ACHN (cell line): ENCODE measurements at regions not wholly inside any gene's neighbourhood (a gene's known extent, or its start where the extent isn't known, plus 50 kb on each side); places are given as distances from the start of the nearest gene placed in this dataset.
"Not testable (repeated sequence)": the region's sequence is repeated elsewhere in the genome, so short reads cannot be mapped to it uniquely, and the experiment has no call there.

Source experiments
- DNase-seq: peaks from one replicate; pipeline ENCODE4 v3.0.0-alpha.2; 2015
- in situ Hi-C: cut with HindIII; loops from 2 replicates; pipeline ENCODE4 v1.10.0; 2017; ENCODE audit warnings: low sequenced_read_pairs, low pct_ligation_motif_present, low pct_unique_long_range_greater_than_20kb

DNA sequence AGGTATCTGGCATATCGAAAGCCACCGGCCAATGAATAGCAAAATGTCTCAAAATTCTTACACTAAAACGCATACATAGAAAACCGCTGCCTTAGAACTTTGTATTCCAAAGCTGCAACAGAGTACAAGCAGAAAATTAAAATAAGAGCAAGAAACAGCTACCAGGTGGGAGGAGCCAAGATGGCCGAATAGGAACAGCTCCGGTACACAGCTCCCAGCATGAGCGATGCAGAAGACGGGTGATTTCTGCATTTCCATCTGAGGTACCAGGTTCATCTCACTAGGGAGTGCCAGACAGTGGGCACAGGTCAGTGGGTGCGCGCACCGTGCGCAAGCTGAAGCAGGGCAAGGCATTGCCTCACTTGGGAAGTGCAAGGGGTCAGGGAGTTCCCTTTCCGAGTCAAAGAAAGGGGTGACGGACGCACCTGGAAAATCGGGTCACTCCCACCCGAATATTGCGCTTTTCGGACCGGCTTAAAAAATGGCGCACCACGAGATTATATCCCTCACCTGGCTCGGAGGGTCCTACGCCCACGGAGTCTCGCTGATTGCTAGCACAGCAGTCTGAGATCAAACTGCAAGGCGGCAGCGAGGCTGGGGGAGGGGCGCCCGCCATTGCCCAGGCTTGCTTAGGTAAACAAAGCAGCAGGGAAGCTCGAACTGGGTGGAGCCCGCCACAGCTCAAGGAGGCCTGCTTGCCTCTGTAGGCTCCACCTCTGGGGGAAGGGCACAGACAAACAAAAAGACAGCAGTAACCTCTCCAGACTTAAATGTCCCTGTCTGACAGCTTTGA is 367.2 kb upstream of the ATP11B start:
- DNase-seq, in situ Hi-C loops: not testable (repeated sequence)

DNA sequence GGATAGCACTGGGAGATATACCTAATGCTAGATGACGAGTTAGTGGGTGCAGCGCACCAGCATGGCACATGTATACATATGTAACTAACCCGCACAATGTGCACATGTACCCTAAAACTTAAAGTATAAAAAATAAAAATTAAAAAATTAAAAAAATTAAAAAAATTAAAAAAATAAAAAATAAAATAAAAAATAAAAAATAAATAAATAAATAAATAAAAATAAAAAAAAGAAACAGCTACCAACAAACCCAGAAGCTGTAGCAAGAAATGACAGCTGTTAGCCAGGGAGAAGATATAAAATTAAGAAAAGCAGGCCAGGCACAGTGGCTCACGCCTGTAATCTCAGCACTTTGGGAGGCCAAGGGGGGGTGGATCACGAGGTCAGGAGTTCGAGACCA is 361.3 kb upstream of the ATP11B start:
- DNase-seq, in situ Hi-C loops: not testable (repeated sequence)

DNA sequence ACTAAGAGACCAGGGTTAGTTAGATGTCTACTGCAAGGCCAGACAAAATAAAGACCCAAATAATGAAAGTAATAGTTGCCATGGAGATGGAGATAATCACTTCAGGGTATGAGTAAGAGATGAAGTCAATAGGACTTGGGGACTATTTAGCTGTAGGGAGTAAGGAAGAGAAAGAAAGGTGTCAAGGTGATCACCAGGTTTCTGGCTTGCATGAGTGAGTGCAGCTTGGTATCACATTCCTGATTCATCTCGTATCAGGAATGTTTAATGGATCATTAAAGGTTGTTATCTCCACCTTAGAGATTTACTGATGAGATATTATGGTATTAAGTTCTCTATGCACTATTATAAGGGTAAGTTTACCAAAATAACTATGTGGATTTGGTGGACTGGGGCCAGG is 357.4 kb upstream of the ATP11B start:
- in situ Hi-C loops: no loop called here
- no peak for DNase-seq

DNA sequence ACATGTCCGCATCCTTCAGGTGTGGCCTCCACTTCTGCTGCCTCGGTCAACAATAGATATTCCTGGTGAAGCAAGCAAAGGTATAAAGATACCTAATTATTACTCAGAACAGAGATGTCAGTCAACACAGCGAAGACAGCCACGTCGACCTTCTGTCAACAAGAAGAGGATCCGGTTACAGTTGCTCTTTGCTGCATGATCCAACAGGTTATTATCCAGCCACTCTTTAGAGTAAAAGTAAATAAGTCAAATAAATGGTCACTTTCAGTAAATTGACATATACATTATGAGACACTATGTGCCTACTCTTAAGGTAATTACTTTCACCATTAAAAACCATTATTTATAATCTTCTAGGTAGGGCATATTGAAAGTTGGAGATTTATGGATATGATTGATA is 356.8 kb upstream of the ATP11B start:
- in situ Hi-C loops: no loop called here
- no peak for DNase-seq

- DNase-seq: no peak
- in situ Hi-C loops: no loop called here
These were observed 354.9 kb upstream of the ATP11B start for GRCh38 chr3:182438398-182438797.

GRCh38 chr3:182440101-182440500 is 353.2 kb upstream of the ATP11B start:
- no peak for DNase-seq
- in situ Hi-C loops: no loop called here

- in situ Hi-C loops: no loop called here
- DNase-seq: no peak
These were observed 347.7 kb upstream of the ATP11B start for GRCh38 chr3:182445576-182445975.

- in situ Hi-C loops: no loop called here
These were observed 342.1 kb upstream of the ATP11B start for GRCh38 chr3:182450942-182451787.

GRCh38 chr3:182451871-182452270 is 341.4 kb upstream of the ATP11B start:
- in situ Hi-C loops: no loop called here
- DNase-seq: no peak

More at GRCh38 chr3:182450942-182451787, 342.1 kb upstream of the ATP11B start:
- DNase-seq: no peak

- no peak for DNase-seq
- in situ Hi-C loops: no loop called here
These were observed 338.3 kb upstream of the ATP11B start for GRCh38 chr3:182455011-182455410.

DNA sequence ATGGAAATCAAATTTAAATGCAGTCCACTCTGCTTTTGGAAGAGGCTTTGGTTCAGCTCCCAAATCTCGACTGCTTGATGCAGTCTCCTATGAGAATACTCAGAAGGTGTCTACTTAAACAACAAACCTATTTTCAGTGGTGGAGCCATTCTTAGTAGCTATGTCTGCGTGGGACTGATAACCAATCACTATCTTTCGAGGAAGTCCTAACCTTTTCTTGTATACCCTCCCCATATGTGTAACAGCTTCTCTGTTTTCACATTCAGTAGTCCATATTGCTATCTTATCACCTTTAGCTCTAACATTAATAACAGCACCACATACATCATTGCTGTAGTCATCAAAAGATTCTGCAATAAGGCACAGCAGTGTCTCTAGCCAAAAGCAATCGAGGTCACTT is 333.0 kb upstream of the ATP11B start:
- DNase-seq: no peak
- in situ Hi-C loops: no loop called here

DNA sequence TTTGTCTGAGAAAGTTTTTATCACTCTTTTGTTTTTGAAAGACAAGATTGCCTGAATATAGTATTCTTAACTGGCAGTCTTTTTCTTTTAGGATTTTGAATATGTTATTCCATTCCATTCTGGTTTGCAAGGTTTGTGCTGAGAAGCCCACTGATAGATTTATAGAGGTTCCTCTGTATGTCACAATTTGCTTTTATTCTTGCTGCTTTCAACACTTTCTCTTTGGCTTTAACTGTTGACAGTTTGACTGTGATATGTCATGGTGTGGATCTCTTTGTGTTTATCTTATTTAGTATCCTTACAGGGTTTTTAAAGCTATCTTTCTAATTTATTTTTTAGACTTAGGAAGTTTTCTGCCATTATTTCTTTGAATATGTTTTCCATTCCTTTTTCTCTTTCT is 331.2 kb upstream of the ATP11B start:
- in situ Hi-C loops: no loop called here
- DNase-seq: no peak

GRCh38 chr3:182464513-182465145 is 328.7 kb upstream of the ATP11B start:
- no peak for DNase-seq
- in situ Hi-C loops: no loop called here

DNA sequence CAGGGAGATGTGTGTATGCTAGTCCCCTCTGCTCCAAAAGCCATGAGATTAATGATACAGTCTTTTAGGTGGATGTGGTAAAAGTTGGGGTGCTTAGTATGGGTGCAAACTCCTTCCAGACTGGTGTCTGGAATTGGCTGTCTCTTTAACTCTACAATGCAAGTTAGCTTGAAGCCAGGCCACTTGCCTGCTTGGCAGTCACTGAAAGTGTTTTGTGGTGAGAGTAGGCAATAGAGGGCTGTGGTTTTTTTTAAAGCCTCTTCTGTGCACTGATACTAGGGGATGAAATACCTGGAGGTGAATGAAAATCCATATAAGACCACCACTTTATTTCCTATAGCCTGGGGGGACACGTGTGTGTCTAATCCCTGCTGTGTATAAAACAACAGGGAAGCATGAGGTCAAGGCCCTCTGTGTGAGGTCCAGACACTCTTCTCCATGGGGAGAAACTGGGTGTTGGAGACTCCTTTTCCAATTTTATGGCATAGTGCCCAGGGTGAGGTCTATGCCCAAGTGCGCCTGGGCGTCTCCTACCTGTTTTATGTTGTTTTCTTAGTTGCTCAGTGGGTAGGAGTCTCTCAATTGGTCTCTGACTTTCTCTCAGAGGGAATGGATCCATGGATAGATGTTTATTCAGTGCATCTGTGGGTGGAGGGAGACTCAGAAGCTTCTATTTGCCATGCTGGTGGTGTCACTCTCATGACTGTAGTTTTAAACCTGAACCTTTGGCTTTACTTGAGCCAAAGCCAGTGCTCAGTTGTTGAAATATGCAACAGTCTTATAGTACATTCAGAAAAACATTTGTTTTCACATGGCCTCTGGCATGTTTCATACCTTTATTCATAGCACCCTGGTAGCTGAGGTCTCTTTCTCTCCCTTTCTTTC is 327.8 kb upstream of the ATP11B start:
- in situ Hi-C loops: no loop called here
- no peak for DNase-seq

DNA sequence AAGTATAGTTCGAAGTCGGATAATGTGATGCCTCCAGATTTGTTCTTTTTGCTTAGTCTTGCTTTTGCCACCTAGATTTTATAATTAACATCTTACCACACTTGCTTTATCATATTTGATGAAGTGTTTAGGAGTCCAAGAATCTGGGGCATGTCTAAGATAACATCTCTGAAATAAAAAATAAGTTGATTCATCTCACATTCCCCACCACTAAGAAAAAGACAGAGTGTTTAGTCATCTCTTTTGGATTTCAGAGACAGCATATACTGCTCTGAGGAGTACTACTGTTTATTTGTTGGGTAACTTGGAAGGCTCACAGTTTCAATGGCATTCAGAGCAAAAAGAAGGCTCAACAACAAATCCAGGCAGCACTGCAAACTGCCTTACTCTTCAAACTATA is 324.2 kb upstream of the ATP11B start:
- no peak for DNase-seq
- in situ Hi-C loops: no loop called here

- no peak for DNase-seq
- in situ Hi-C loops: no loop called here
These were observed 323.1 kb upstream of the ATP11B start for GRCh38 chr3:182470187-182470586.

- no peak for DNase-seq
- in situ Hi-C loops: no loop called here
These were observed 320.1 kb upstream of the ATP11B start for GRCh38 chr3:182473191-182473710.

DNA sequence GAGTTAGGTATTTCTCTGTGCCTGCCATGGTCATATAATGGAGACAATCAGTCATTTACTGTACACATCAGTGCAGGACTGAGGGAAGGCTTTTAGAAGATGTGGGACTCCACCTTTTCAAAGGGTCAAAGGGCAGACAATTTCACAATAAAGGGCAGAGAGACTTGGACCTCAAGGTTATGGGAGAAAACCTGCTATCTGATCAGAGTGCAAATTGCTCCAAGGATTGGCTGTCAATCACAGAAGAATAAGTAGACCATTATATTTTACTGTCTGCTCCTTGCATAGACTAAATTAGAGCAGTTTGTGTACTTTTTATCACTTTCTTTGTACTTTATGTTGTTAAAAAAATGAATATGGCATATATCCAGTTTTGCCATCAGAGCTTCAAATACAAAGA is 314.9 kb upstream of the ATP11B start:
- in situ Hi-C loops: no loop called here
- DNase-seq: no peak
